GM12801 (cell line): ENCODE measurements at regions not wholly inside any gene's neighbourhood (a gene's known extent, or its start where the extent isn't known, plus 50 kb on each side); places are given as distances from the start of the nearest gene placed in this dataset.

Experiments used
- CTCF ChIP-seq: IDR thresholded peaks from one replicate; pipeline ENCODE4 v1.5.1; 2011; ENCODE audit warnings: control low read depth; ENCODE audit not compliant: insufficient read length; ENCODE audit errors: extremely low read depth

GRCh38 chr9:124137944-124138335, 119.8 kb upstream of the NEK6 start:
- no peak for TF ChIP-seq CTCF

DNA sequence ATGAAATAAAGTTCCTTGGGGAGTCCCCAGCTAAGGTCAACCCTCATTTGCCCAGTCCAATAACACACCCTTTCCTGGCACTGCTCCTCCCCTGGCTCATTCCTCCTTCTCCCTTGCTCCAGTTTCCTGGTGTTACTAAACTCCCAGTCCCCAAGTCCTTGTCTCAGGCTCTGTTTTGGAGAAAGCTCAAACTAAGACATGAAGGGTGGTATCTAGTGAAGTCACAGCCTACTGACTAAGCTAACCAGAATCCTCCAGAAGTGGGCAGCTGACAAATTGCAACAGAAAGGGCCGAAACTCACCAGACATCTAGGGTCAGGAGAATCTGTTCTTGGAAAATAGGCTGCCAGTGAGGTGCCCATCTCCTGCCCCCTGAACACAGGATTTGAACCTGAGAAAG, 118.7 kb upstream of the NEK6 start:
- no peak for TF ChIP-seq CTCF

DNA sequence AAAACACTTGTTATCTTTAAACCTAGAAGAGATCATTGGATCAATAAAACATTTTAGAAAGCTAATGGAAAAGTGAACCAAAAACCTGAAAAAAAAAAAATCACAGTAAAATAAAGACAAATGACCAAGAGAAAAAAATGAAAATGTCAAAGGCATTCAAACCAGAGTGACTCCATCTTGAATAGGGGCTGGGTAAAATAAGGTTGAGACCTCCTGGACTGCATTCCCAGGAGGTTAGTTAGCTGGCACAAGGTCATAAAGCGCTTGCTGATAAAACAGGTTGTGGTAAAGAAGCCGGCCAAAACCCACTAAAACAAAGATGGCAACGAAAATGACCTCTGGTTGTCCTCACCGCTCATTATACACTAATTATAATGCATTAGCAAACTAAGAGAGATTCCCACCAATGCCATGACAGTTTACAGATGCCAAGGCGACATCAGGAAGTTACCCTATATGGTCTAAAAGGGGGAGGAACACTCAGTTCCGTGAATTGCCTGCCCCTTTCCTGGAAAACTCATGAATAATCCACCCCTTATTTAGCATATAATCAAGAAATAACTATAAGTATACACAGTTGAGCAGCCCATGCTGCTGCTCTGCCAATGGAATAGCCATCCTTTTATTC, 116.7 kb upstream of the NEK6 start:
- TF ChIP-seq CTCF: no peak

- TF ChIP-seq CTCF: no peak
Observed at GRCh38 chr9:124146031-124146561, 111.7 kb upstream of the NEK6 start.

GRCh38 chr9:124149992-124150391, 107.8 kb upstream of the NEK6 start:
- no peak for TF ChIP-seq CTCF

- TF ChIP-seq CTCF: no peak
Observed at GRCh38 chr9:124163760-124164255, 93.9 kb upstream of the NEK6 start.

DNA sequence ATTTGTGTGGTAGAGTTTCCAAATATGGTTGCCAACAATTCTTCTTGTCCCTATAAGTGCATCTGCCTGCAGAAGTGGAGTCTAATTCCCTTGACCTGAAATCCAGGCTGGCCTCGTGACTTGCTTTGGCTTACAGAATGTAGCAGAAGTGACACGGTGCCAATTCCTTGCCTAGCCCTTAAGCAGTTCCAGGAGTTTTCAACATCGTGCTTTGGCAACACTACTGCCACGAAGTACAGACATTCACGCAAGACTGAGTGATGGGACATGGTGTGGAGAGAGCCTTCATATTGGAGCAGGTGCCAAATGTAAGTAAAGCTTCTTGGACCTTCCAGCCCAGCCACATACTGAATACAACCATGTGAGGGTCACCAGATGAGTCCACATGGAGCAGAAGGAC, 92.9 kb upstream of the NEK6 start:
- TF ChIP-seq CTCF: no peak
